DOHH2 (cell line): ENCODE measurements at regions not wholly inside any gene's neighbourhood (a gene's known extent, or its start where the extent isn't known, plus 50 kb on each side); places are given as distances from the start of the nearest gene placed in this dataset.

Source experiments
- CTCF ChIP-seq: fragments of 200-600 bp; sonication (generic); IDR thresholded peaks from one replicate; pipeline ENCODE4 v1.5.1; 2014; ENCODE audit warnings: antibody characterized with exemption, mild to moderate bottlenecking, low read depth, low read length; ENCODE audit not compliant: poor library complexity, severe bottlenecking
- EZH2phosphoT487 ChIP-seq: fragments of 200-600 bp; sonication (generic); IDR thresholded peaks from 2 replicates; pipeline ENCODE4 v1.6.1; 2017; ENCODE audit warnings: borderline replicate concordance, mild to moderate bottlenecking, antibody characterized with exemption, low read length, moderate library complexity, mixed read lengths

GRCh38 chr2:145806546-145806945 lies 1286.6 kb upstream of the ZEB2 start:
- TF ChIP-seq CTCF (no peak), EZH2phosphoT487 (no peak)
